Erythroblast (primary cell): ENCODE measurements at regions not wholly inside any gene's neighbourhood (a gene's known extent, or its start where the extent isn't known, plus 50 kb on each side); places are given as distances from the start of the nearest gene placed in this dataset.

Experiments
- GATA1 ChIP-seq: IDR thresholded peaks from 2 replicates; pipeline ENCODE4 v1.6.1; 2011; ENCODE audit warnings: low read depth, mild to moderate bottlenecking, control low read depth, low read length, moderate library complexity
- POLR2A ChIP-seq: IDR thresholded peaks from 2 replicates; pipeline ENCODE4 v1.6.1; 2011; ENCODE audit warnings: mild to moderate bottlenecking, low read length

DNA sequence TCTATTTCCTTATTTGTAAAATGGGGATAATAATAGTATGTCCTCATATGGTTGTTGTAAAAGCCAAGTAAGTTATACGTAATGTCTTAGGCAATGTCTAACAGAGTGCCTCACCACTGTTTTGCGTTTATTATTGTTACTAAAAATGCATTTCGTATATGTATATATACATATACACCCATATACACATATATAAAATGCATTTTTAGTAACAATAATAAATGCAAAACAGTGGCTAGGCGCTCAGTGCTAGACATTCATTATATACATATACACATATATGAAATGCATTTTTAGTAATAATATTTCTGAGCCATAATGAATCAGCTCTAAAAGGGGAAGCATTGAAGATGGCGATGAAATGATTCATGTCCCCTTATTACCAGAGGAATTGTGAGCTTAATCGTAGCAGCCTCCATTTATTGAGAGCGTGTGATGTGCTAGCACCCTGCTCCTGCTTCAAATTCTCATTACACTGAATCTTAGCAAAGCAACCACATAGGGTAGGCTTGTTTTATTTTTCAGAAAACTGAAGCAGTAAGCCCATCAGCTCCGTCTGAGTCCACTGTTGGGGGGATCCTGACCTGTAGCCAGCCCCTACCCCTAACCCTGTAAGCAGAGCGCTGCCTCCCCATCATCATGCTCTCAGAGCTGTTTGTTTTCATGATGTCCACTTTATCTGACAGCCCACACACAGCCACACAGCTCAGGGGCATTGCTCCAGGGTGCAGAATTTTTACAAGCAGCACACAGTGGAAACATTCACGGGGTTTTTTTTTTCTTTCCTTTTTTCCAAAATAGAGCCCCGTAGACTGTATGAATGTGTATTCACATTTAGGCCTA, 97.1 kb upstream of the NAV2 start:
- TF ChIP-seq POLR2A (no peak), GATA1 (no peak)
